Mucosa of descending colon (tissue), 3 donors: ENCODE measurements at regions not wholly inside any gene's neighbourhood (a gene's known extent, or its start where the extent isn't known, plus 50 kb on each side); places are given as distances from the start of the nearest gene placed in this dataset.
"Not testable (repeated sequence)": the region's sequence is repeated elsewhere in the genome, so short reads cannot be mapped to it uniquely, and the experiment has no call there.

ENCODE experiments used
- ATAC-seq: fragments of 200-7000 bp; cut with Tn5 transposase; one replicate; pipeline ENCODE4 v1.9.1; 2020; ENCODE audit warnings: mild to moderate bottlenecking, moderate library complexity
- DNase-seq, 3 donors: peaks; one replicate each; pipeline ENCODE4 v3.0.0-alpha.2; 2020
- H3K36me3 ChIP-seq: fragments of 200-600 bp; one replicate; pipeline ENCODE4 v1.8.0; 2021; ENCODE audit warnings: low read depth, mild to moderate bottlenecking
- H3K4me1 ChIP-seq: fragments of 200-600 bp; one replicate; pipeline ENCODE4 v1.8.0; 2021; ENCODE audit warnings: low read depth, mild to moderate bottlenecking
- H3K4me3 ChIP-seq: fragments of 200-600 bp; one replicate; pipeline ENCODE4 v1.8.0; 2021; ENCODE audit warnings: mild to moderate bottlenecking
- H3K9me3 ChIP-seq: fragments of 200-600 bp; one replicate; pipeline ENCODE4 v1.8.0; 2021; ENCODE audit warnings: mild to moderate bottlenecking
- CTCF ChIP-seq: fragments of 200-600 bp; IDR thresholded peaks from one replicate; pipeline ENCODE4 v1.8.0; 2022; ENCODE audit warnings: antibody characterized with exemption, mild to moderate bottlenecking
- intact Hi-C, 2 donors: fragments of 100-400 bp; cut with DNase I in 1 of 2; cut with micrococcal nuclease in 1 of 2; formaldehyde crosslinking; loops; one replicate each; pipeline versions ENCODE4 v1.11.0 to v1.11.1; 2022; cut with DNase I, micrococcal nuclease
- donor health status: DM: no; HTN: no; CAD: no; lungs with moderate emphysema.
- donor health status: DM: no; HTN: no; CAD: no.
- donor health status: DM: no; HTN: yes; CAD: no.

- ATAC-seq = no peak
- no peak for TF ChIP-seq CTCF
- no peak for DNase-seq
- no peak overlapping the region for H3K4me3 ChIP-seq
- H3K4me1 ChIP-seq = no peaks in the 10 kb centered on the region
- intact Hi-C loops = no loop called here
- H3K36me3 ChIP-seq = no peaks in the 10 kb centered on the region
- H3K9me3 ChIP-seq = no peaks in the 10 kb centered on the region
Measured at GRCh38 chr5:85614489-85614888, 1003.3 kb upstream of the COX7C start.

- Histone ChIP-seq H3K36me3 (no peaks in the 10 kb centered on the region), H3K4me3 (no peak overlapping the region), H3K4me1 (no peaks in the 10 kb centered on the region), H3K9me3 (no peaks in the 10 kb centered on the region)
- ATAC-seq = no peak
- intact Hi-C loops = no loop called here
- no peak for DNase-seq
- TF ChIP-seq CTCF = no peak
Measured at GRCh38 chr5:85621668-85622067, 996.1 kb upstream of the COX7C start.

DNA sequence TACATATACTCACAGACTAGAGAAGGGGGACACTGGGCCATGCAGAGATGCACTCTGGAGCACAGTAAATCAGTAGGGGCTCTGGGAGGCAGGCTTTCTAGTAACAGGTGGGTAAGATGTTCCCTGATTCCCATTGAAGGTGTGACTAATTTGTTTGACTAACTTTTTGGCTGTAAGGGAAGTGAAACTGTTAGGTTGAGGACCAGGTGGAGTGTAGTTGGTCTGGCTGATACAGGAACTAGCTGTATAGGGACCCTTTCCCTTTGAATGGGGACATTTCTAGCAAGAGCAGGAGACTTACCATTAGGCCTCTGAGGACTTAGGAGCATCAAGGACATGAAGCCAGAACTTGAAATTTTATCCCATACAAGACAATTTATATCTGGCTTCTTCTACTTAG lies 989.6 kb upstream of the COX7C start:
- no peak for TF ChIP-seq CTCF
- Histone ChIP-seq H3K4me1 (no peaks in the 10 kb centered on the region), H3K36me3 (no peaks in the 10 kb centered on the region), H3K4me3 (no peak overlapping the region), H3K9me3 (no peaks in the 10 kb centered on the region)
- ATAC-seq (no peak), DNase-seq (no peak)
- intact Hi-C loops = no loop called here

DNA sequence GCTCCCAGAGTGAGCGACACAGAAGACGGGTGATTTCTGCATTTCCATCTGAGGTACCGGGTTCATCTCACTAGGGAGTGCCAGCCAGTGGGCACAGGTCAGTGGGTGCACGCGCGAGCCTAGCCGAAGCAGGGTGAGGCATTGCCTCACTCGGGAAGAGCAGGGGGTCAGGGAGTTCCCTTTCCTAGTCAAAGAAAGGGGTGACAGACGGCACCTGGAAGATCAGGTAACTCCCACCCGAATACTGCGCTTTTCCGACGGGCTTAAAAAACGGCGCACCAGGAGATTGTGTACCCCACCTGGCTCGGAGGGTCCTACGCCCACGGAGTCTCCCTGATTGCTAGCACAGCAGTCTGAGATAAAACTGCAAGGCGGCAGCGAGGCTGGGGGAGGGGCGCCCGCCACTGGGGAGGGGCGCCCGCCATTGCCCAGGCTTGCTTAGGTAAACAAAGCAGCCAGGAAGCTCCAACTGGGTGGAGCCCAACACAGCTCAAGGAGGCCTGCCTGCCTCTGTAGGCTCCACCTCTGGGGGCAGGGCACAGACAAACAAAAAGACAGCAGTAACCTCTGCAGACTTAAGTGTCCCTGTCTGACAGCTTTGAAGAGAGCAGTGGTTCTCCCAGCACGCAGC lies 979.1 kb upstream of the COX7C start:
- H3K4me1 ChIP-seq, H3K9me3 ChIP-seq, ATAC-seq, H3K4me3 ChIP-seq, intact Hi-C loops, H3K36me3 ChIP-seq, DNase-seq: not testable (repeated sequence)

DNA sequence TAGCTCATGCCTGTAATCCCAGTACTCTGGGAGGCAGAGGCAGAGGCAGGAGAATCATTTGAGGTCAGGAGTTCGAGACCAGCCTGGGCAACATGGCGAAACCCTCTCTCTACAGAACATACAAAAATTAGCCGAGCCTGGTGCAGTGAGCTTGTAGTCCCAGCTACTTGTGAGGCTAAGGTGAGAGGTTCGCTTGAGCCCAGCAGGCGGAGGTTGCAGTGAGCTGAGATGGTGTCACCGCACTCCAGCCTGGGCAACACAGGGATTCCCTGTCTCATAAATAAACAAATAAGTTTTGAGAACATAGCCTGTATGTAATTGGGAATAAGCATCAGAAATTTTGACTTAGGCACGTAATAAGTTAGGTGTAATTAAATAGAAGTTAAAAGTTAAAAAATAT lies 971.7 kb upstream of the COX7C start:
- H3K4me1 ChIP-seq = no peaks in the 10 kb centered on the region
- no peak for TF ChIP-seq CTCF
- intact Hi-C loops = no loop called here
- ATAC-seq (no peak), DNase-seq (no peak)
- H3K9me3 ChIP-seq = no peaks in the 10 kb centered on the region
- H3K4me3 ChIP-seq = no peak overlapping the region
- H3K36me3 ChIP-seq = no peaks in the 10 kb centered on the region

GRCh38 chr5:85646641-85647040 lies 971.1 kb upstream of the COX7C start:
- DNase-seq (no peak), ATAC-seq (no peak)
- intact Hi-C loops = no loop called here
- H3K9me3 ChIP-seq = no peaks in the 10 kb centered on the region
- H3K4me1 ChIP-seq = no peaks in the 10 kb centered on the region
- H3K36me3 ChIP-seq = no peaks in the 10 kb centered on the region
- TF ChIP-seq CTCF = no peak
- H3K4me3 ChIP-seq = no peak overlapping the region
